ENCODE measurements at regions not wholly inside any gene's neighbourhood (a gene's known extent, or its start where the extent isn't known, plus 50 kb on each side); places are given as distances from the start of the nearest gene placed in this dataset.

GRCh38 chr13:106377341-106377740 is 158.1 kb downstream of the EFNB2 start:
- no peak for TF ChIP-seq CTCF (conservative IDR thresholded peaks at IDR 0.05; ENCODE audit: low read depth, low read length)
- no peak for DNase-seq (ENCODE audit: low read depth)
- no peak overlapping the region for H3K4me3 ChIP-seq (ENCODE audit: low read length)

GRCh38 chr13:106376401-106377112 is 158.9 kb downstream of the EFNB2 start:
- DNase-seq (ENCODE audit: low read depth), result peak; percentile 79
- H3K4me3 ChIP-seq (ENCODE audit: low read length), result no peak overlapping the region
- peak; percentile 29 for TF ChIP-seq CTCF (conservative IDR thresholded peaks at IDR 0.05; ENCODE audit: low read depth, low read length)

- TF ChIP-seq CTCF (conservative IDR thresholded peaks at IDR 0.05; ENCODE audit: low read depth, low read length), result no peak
- H3K4me3 ChIP-seq (ENCODE audit: low read length), result no peak overlapping the region
- no peak for DNase-seq (ENCODE audit: low read depth)
Measured at GRCh38 chr13:106375085-106375484, 160.4 kb downstream of the EFNB2 start.

GRCh38 chr13:106374631-106375030 is 160.8 kb downstream of the EFNB2 start:
- no peak for TF ChIP-seq CTCF (conservative IDR thresholded peaks at IDR 0.05; ENCODE audit: low read depth, low read length)
- no peak overlapping the region for H3K4me3 ChIP-seq (ENCODE audit: low read length)
- no peak for DNase-seq (ENCODE audit: low read depth)

GRCh38 chr13:106373989-106374572 is 161.4 kb downstream of the EFNB2 start:
- H3K4me3 ChIP-seq (ENCODE audit: low read length), result no peak overlapping the region
- DNase-seq (ENCODE audit: low read depth), result peak; percentile 58
- TF ChIP-seq CTCF (conservative IDR thresholded peaks at IDR 0.05; ENCODE audit: low read depth, low read length), result no peak

- no peak for DNase-seq (ENCODE audit: low read depth)
- no peak overlapping the region for H3K4me3 ChIP-seq (ENCODE audit: low read length)
- TF ChIP-seq CTCF (conservative IDR thresholded peaks at IDR 0.05; ENCODE audit: low read depth, low read length), result no peak
Measured at GRCh38 chr13:106373304-106373988, 162.0 kb downstream of the EFNB2 start.

All from retinal pigment epithelial cell (primary cell).